SU-DHL-6 (cell line): ENCODE measurements at regions not wholly inside any gene's neighbourhood (a gene's known extent, or its start where the extent isn't known, plus 50 kb on each side); places are given as distances from the start of the nearest gene placed in this dataset.

Experiments used
- CTCF ChIP-seq: fragments of 200-600 bp; sonication (generic); IDR thresholded peaks from one replicate; pipeline ENCODE4 v1.5.1; 2017; ENCODE audit warnings: antibody characterized with exemption, mild to moderate bottlenecking, low read length, moderate library complexity; ENCODE audit not compliant: insufficient read depth, poor library complexity, severe bottlenecking
- EZH2phosphoT487 ChIP-seq: fragments of 200-600 bp; sonication (generic), shearing (Covaris generic); conservative IDR thresholded peaks from 2 replicates; pipeline ENCODE4 v1.6.1; 2018; ENCODE audit warnings: mild to moderate bottlenecking, antibody characterized with exemption, low read length, moderate library complexity, mixed read lengths

GRCh38 chr17:22128723-22129122, 436.4 kb downstream of the KCNJ18 start:
- TF ChIP-seq CTCF (no peak), EZH2phosphoT487 (no peak)
